ENCODE measurements at regions not wholly inside any gene's neighbourhood (a gene's known extent, or its start where the extent isn't known, plus 50 kb on each side); places are given as distances from the start of the nearest gene placed in this dataset.
"Not testable (repeated sequence)": the region's sequence is repeated elsewhere in the genome, so short reads cannot be mapped to it uniquely, and the experiment has no call there.

DNA sequence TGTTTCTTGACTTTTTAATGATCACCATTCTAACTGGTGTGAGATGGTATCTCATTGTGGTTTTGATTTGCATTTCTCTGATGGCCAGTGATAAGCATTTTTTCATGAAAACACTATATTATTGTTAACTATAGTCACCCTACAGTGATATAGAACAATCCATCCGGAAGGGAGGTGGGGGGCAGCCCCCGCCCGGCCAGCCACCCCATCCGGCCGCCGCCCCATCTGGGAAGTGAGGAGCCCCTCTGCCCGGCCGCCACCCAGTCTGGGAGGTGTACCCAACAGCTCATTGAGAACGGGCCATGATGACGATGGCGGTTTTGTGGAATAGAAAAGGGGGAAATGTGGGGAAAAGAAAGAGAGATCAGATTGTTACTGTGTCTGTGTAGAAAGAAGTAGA, 106.8 kb downstream of the ZNF648 start:
- in situ Hi-C loops (cut with HindIII; ENCODE audit: low pct_unique_long_range_greater_than_20kb, low sequenced_read_pairs): not testable (repeated sequence)

DNA sequence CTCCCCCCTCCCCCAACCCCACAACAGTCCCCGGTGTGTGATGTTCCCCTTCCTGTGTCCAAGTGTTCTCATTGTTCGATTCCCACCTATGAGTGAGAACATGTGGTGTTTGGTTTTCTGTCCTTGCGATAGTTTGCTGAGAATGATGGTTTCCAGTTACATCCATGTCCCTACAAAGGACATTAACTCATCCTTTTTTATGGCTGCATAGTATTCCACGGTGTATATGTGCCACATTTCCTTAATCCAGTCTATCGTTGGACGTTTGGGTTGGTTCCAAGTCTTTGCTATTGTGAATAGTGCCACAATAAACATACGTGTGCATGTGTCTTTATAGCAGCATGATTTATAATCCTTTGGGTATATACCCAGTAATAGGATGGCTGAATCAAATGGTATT, 107.3 kb downstream of the ZNF648 start:
- DNase-seq (ENCODE audit: low read depth, low spot score); in situ Hi-C loops (cut with HindIII; ENCODE audit: low pct_unique_long_range_greater_than_20kb, low sequenced_read_pairs): not testable (repeated sequence)

More for the DNA sequence above, 106.8 kb downstream of the ZNF648 start:
- not testable (repeated sequence) for DNase-seq (ENCODE audit: low read depth, low spot score)

DNA sequence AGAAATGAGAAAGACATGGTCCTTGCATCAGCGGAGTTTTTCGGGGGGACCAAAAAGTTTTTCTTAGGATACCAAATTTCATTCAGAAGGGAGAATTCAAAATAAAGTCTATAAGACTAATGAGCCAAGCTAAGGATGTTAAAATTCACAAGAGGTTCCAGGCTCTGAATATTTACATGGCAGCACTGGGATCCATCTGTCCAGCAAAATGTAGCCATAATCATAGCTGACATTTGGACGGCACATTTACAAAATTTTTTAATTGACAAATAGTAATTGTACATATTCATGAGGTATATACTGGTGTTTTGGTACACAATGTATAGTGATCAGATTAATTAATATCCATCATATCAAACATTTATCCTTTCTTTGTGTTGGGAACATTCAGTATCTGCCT, 107.9 kb downstream of the ZNF648 start:
- in situ Hi-C loops (cut with HindIII; ENCODE audit: low pct_unique_long_range_greater_than_20kb, low sequenced_read_pairs): no loop called here
- DNase-seq (ENCODE audit: low read depth, low spot score): no peak

DNA sequence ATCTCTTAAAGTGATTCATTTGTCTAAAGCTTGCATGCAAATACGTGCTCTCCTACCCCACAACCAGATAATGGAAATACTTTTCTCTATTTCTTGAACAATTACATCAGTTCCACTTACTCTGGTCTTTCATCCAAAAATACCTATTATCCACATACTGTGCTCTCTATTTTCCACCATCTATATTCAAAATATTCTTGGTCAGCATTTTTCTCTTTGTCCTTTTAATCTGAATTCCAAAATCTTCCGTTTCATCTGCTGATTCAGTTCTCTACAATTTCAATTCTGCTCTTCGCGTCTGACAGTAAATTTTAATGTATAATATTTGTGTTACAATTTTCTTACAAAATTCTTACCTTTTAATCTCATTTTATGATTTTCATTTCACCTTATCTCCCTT, 110.3 kb downstream of the ZNF648 start:
- in situ Hi-C loops (cut with HindIII; ENCODE audit: low pct_unique_long_range_greater_than_20kb, low sequenced_read_pairs): no loop called here
- no peak for DNase-seq (ENCODE audit: low read depth, low spot score)

DNA sequence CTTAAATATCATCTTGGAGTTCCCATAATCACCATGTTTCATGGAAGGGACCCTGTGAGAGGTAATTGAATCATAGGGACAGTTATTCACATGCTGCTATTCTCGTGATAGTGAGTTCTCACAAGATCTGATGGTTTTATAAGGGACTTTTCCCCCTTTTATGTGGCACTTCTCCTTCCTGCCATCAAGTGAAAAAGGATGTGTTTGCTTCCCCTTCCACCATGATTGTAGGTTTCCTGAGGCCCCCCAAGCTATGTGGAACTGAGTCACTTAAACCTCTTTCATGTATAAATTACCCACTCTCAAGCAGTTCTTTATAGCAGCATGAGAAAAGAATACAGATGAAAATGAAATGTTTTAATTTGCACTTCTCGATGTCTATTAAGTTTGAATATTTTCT, 112.0 kb downstream of the ZNF648 start:
- DNase-seq (ENCODE audit: low read depth, low spot score): no peak
- in situ Hi-C loops (cut with HindIII; ENCODE audit: low pct_unique_long_range_greater_than_20kb, low sequenced_read_pairs): no loop called here

DNA sequence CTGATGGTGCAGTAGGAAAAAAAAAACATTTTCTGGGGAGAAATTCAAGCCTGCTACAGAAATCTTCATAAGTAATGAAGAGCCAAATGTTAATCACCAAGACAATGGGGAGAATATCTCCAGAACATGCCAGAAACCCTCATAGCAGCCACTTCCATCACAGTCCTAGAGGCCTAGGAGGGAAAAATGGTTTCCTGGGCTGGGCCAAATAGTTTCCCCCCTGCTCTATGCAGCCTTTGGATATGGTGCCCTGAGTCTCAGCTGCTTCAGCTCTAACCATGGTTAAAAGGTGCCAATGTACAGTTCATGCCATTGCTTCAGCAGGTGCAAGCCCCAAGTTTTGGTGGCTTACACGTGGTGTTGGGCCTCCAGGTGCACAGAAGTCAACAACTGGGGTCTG, 113.1 kb downstream of the ZNF648 start:
- DNase-seq (ENCODE audit: low read depth, low spot score): no peak
- in situ Hi-C loops (cut with HindIII; ENCODE audit: low pct_unique_long_range_greater_than_20kb, low sequenced_read_pairs): no loop called here

DNA sequence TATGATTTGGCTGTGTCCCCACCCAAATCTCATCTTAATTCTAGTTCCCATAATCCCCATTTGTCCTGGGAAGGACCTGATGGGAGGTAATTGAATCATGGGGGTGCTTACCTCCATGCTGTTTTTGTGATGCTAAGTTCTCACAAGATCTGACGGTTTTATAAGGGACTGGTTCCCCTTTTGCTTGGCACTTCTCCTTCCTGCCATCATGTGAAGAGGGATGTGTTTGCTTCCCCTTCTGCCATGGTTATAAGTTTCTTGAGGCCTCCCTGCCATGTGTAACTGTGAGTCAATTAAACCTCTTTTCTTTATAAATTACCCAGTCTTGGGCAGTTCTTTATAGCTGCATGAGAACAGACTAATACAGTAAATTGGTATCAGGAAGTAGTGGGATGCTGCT, 114.1 kb downstream of the ZNF648 start:
- DNase-seq (ENCODE audit: low read depth, low spot score): no peak
- in situ Hi-C loops (cut with HindIII; ENCODE audit: low pct_unique_long_range_greater_than_20kb, low sequenced_read_pairs): no loop called here

DNA sequence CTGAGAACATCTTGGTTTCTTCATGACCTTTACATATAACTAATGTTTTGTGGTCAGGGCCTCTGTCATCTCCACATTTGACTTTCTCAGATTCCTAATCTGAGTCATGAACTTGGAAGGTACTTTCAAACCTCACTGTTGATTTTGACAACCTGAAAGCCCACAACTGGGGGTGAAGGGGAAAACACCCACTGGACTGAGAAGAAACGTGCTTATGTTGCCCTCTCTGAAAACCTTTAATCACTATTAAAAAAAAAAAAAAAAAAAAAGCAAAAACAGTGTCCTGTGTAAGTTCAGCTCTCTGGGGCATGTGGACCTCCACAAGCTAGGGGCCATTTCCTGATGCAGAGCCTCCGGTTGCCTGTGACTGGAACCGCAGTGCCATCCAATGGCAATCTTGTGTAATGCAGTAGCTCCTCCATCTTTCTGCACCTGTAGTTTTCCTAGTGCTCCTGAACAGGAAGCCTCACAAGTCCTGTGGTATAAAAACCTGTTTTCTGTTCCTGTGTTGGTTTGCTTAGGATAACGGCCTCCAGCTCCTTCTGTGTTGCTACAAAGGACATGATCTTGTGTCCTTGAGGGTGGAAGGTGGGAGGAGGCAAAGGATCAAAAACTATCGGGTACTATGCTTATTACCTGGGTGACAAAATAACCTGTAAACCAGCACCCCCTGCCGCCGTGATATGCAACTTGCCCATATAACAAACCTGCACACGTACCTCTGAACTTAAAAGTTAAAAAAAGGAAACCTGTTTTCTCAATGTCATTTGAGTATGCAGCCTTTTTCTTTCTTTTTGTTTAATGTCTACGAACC, 124.5 kb downstream of the ZNF648 start:
- peak; percentile 80 for DNase-seq (ENCODE audit: low read depth, low spot score)
- in situ Hi-C loops (cut with HindIII; ENCODE audit: low pct_unique_long_range_greater_than_20kb, low sequenced_read_pairs): no loop called here

DNA sequence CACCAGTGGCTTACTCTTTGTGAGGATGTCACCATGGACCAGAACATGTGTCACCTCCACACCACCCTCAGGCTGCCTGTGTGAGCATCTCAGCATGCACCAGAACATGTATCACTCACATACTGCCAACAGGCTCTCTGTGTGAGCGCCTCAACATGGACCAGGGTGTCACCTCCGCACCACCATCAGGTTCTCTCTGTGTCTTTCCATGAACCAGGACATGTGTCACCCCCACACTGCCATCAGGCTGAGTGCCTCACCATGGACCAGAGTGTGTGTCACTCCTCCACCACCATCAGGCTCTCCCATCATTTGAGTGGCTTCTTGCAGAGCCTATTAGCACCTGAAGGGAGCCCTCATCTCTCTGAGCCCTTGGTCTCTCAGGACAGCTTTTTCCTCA, 125.2 kb downstream of the ZNF648 start:
- no peak for DNase-seq (ENCODE audit: low read depth, low spot score)
- in situ Hi-C loops (cut with HindIII; ENCODE audit: low pct_unique_long_range_greater_than_20kb, low sequenced_read_pairs): no loop called here

DNA sequence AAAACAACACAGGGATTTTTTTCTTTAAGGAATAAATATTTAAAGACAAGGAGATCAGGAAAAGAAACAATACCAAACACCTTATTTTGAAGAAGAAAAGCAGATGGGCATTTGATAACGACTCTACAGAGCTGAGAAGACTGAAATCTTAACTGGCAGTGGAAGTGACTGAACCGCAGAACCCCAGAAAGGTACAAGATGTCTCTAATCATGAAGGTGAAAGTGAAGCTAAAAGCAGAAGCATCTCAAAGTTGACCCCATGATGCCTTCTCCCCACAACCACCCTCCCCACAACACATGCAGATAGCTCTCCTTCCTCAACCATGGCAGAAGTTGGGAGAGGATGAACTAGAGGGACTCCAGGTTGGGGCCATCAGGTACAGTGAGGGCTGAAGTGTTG, 129.6 kb downstream of the ZNF648 start:
- in situ Hi-C loops (cut with HindIII; ENCODE audit: low pct_unique_long_range_greater_than_20kb, low sequenced_read_pairs): no loop called here
- no peak for DNase-seq (ENCODE audit: low read depth, low spot score)

DNA sequence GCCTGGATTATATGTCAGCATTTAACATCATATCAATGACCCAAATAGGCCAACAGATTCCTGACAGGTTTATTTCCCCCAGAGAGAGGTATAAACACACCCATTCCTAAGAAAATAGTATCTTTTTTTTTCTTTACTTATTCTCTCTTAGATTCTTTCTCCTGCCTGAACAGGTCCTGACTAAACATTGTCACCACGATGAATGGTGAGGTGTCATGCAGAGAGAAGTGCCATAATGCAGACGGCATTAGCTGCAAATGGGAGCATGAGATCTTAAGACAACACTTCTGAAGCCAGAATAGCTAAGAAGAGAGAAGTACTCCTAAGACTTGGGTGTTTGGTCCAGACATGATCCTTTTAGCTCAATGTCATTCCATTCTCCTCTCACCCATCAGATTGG, 131.3 kb downstream of the ZNF648 start:
- in situ Hi-C loops (cut with HindIII; ENCODE audit: low pct_unique_long_range_greater_than_20kb, low sequenced_read_pairs): no loop called here
- DNase-seq (ENCODE audit: low read depth, low spot score): no peak

DNA sequence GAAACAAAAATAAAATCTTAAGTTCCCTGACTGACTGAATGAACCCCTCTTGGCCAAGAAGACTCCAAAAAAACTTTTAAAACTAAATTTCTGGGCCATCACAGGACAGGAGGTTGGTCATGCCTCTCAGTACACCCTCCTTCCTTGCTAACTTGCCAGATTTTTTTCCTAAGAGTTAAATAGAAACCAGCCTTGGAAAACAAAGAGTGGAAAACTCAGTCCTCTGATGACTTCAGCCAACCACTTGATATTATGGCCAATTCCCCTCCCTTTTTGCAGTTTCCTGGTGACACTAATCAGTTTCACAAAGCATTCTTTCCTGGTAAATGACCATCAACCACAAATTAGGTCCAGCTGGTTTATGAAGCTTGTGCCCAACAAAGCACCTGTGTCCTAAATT, 134.8 kb downstream of the ZNF648 start:
- no peak for DNase-seq (ENCODE audit: low read depth, low spot score)
- in situ Hi-C loops (cut with HindIII; ENCODE audit: low pct_unique_long_range_greater_than_20kb, low sequenced_read_pairs): no loop called here

DNA sequence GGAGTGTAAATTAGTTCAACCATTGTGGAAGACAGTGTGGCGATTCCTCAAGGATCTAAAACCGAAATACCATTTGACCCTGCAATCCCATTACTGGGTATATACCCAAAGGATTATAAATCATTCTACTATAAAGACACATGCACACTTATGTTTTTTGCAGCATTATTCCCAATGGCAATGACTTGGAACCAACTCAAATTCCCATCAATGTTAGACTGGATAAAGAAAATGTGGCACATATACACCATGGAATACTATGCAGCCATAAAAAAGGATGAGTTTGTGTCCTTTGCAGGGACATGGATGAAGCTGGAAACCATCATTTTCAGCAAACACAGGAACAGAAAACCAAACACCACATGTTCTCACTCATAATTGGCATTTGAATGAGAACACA, 137.5 kb downstream of the ZNF648 start:
- DNase-seq (ENCODE audit: low read depth, low spot score); in situ Hi-C loops (cut with HindIII; ENCODE audit: low pct_unique_long_range_greater_than_20kb, low sequenced_read_pairs): not testable (repeated sequence)

DNA sequence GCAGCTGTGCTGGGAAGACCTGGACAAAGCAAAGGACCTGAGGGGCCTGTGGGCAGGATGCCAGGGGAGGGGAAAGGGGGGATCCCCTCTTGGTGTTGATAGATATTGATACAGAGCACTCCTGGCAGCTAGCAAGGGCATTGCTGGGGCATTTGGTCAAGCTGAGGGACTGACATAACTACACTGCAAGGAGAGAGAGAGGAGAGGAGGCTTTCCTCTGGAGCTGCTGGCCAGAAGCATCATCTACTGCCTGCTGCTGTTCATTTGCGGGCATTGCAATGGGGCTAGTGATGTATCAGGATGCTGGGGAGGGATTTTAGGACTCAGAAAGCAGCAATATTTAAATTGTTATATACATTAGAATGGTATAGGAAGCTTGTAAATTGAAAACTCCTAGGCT, 142.0 kb downstream of the ZNF648 start:
- peak; percentile 22 for DNase-seq (ENCODE audit: low read depth, low spot score)
- in situ Hi-C loops (cut with HindIII; ENCODE audit: low pct_unique_long_range_greater_than_20kb, low sequenced_read_pairs): no loop called here

DNA sequence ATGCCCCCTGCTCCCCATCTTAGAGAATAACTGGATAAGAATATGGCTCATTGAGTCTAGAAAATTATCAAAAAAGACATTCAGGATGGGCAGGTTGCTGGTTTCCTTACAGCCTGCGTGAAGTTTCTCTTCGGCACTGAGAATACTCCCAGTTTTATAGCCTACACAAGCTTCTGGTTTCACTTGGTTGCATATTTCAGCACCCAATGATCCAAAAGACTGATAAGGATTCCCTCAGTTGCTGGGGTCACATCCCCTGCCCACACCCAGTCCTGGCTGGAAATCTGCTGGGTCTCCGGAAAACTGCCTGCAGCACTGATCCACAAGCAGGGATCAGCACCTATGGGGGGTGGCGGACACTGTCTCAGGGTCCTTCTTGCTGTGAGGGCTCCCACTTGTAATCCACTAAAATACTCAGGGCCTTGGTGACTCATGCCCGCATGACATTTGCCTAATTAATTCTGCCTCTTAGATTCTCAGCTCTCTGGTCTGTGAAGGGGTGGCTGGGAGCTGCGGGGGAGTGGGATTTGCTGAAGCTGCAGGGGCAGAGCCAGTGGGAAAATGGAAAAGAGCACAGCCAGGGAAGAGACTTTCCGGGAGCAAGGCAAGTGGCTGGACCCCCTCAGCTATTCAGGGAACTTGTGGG, 142.5 kb downstream of the ZNF648 start:
- in situ Hi-C loops (cut with HindIII; ENCODE audit: low pct_unique_long_range_greater_than_20kb, low sequenced_read_pairs): no loop called here
- DNase-seq (ENCODE audit: low read depth, low spot score): no peak

DNA sequence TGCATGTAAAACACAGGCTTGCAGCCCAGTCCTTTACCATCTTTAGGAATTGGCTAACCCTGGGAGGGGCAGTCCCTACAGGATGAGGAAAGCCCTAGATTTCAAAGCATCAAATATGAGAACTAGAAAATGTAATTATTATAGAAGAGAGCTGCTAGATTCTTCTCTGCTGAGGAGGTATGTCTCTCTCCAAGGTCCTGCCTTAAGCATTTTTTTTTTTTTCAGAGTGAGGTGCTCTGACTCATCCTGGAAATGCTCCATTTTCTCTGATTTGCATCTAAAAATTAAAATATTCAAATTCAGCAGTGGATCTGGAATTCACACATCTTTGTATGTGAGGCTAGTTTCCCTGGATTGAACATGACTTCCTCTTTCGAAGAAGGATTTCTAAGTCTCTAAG, 149.8 kb downstream of the ZNF648 start:
- DNase-seq (ENCODE audit: low read depth, low spot score): no peak
- in situ Hi-C loops (cut with HindIII; ENCODE audit: low pct_unique_long_range_greater_than_20kb, low sequenced_read_pairs): no loop called here

DNA sequence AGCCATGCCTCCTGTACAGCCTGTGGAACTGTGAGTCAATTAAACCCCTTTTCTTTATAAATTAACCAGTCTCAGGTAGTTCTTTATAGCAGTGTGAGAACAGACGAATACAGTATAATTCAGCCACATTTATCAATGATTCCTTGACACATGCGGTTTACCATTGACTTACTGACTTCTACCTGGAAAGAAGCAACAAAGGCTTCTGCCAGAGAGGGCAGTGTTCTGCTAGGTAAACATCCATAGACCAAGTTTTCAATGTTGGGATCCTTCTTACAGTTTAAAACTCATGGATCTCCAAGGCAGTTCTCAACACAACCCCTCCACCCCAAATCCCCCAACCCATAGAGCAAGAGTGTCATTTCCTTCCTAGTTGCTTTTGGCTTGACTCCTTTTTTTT, 150.6 kb downstream of the ZNF648 start:
- DNase-seq (ENCODE audit: low read depth, low spot score): peak; percentile 6
- in situ Hi-C loops (cut with HindIII; ENCODE audit: low pct_unique_long_range_greater_than_20kb, low sequenced_read_pairs): no loop called here

DNA sequence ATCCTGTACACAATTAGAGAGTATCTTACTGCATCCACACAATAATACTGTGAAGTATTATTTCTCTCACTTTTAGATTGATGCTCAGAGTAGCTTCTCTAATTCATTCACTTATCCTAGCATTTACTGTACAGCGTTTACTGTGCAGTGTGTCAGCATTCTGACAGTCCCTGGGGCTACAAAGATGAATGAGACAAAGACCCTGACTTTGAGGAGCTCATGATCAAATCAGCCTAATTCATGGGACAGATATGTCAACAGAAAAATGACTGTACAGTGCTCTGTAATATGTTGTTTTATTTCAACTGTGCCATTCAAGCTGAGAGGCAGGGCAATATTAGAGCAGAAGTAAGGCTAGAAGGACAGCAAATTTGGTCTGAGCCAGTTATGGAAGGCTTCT, 152.5 kb downstream of the ZNF648 start:
- in situ Hi-C loops (cut with HindIII; ENCODE audit: low pct_unique_long_range_greater_than_20kb, low sequenced_read_pairs): no loop called here
- DNase-seq (ENCODE audit: low read depth, low spot score): no peak

DNA sequence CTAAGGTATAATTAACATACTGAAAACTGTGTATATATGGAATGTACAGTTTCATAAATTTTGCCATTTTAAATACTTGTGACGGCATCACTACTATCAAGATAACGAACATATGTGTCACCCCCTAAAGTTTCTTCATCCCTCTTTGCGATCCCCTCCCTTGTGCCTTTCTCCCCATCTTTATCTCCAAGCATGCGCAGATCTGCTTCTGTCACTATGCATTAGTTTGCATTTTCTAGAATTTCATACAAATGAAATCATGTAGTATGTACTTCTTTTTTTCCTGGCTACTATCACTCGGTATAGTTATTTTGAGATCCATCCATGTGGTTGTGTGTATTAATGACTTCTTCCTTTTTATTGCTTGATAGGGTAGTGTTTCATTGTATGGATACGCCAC, 154.9 kb downstream of the ZNF648 start:
- no peak for DNase-seq (ENCODE audit: low read depth, low spot score)
- in situ Hi-C loops (cut with HindIII; ENCODE audit: low pct_unique_long_range_greater_than_20kb, low sequenced_read_pairs): no loop called here

Measured in SK-MEL-5 (cell line).